Pons (tissue), 1 donor: ENCODE measurements at regions not wholly inside any gene's neighbourhood (a gene's known extent, or its start where the extent isn't known, plus 50 kb on each side); places are given as distances from the start of the nearest gene placed in this dataset.
A peak's percentile ranks its signal among the peaks of the same experiment; 100 is the strongest.

Experiments
- DNase-seq: peaks from one replicate; pipeline ENCODE4 v3.0.0-alpha.2; 2016; ENCODE audit warnings: low spot score

- DNase-seq = no peak
Measured at GRCh38 chr2:2569306-2569705, 238.2 kb upstream of the MYT1L start.

GRCh38 chr2:2568411-2568810 is 237.3 kb upstream of the MYT1L start:
- DNase-seq = no peak

- no peak for DNase-seq
Measured at GRCh38 chr2:2567776-2568175, 236.7 kb upstream of the MYT1L start.

DNA sequence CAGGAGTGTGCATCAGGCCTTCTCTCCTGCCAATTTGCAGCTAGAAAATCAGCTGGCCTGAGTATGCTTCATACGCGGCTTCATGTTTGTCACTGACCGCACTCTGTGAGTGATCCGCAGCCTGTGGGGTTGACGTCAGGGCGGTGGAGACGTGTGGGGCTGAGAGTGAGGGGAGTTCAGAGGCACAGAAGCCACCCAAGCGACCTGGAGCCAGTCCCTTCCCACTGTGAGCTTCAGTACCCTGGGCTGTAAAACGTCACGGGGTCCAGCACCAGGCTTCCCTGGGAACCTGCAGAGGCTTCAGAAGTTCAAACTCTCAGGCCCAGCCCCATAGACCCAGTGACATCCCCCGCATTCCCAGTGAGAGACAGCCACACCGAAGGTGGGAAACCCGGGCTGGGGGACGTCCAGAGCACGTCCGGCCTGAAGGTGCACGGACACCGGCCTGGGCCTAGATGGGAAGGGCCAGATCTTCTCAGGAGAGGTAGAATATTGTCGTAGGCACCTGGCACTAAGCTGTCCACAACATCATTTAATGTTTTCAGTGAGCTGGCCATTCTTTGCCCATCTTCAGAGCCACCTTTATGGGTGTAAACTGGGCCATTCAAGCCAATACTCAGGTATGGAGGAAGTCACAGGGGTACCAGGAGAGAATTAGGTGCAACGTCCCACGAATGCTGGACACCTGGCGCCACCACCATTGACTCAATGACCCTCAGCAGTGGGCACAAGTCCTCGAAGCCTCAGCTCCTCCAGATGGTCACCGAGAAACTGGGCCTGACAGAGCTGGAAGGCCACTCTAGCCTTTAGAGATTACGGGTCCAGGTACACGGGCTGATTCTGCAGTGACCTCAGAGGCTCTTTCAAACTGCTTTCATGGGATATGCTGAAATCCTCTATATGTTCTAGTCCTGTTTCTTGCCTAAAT is 235.6 kb upstream of the MYT1L start:
- DNase-seq = no peak

GRCh38 chr2:2565671-2566070 is 234.6 kb upstream of the MYT1L start:
- DNase-seq = no peak

- DNase-seq = no peak
Measured at GRCh38 chr2:2564300-2565078, 233.4 kb upstream of the MYT1L start.

- DNase-seq = no peak
Measured at GRCh38 chr2:2563309-2563860, 232.3 kb upstream of the MYT1L start.

DNA sequence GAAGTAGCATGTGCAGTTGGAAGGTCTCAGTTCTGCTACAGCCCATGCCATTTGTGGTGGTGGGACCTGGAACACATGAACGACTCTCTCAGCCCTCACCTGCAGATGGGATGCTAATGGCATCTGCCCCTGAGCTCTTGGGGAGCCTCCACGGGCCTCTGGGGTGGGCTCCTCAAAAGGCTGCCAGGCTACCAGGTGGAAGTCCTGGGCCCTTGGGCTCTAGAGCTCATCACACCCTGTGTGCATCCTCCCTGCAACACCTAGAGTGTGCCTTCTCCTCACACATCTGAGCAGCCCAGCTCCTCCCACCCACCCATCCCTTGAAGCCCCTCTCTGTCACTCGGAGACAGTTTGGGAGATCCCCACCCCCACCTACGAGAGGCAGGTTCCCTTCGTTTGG is 231.8 kb upstream of the MYT1L start:
- DNase-seq = no peak

DNA sequence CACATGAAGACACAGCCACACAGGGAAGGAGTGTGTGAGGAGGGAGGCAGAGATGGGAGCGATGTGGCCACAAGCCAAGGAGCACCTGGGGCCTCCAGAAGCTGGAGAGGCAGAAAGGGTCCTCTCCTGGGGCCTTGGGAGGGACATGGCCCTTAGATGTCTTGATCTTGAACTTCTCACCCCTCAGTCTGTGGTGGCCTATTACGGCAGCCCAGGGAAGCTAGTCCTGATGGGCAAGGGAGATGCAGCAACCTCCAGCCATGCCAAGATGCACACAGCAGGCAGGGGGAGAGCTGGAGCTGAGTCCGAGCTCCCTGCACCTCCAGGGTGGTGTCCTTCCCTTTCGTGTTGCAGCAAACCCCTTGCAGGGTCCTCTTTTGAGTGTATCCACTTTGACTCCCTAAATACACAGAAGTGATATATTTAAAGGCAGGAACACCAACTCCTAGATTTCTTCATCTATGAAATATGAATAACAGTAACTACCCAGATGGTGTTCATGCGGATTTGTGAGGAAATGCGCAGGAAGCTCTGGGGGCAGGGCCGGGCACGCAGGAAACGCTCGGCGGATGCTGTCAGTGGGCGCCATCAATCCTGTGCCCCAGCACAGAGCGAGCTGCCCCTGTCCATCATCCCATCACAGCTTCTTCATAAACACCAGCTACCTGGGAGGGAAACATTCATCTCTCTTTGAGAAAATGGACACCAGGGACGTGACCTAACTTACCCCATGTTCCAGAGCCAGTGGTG is 230.4 kb upstream of the MYT1L start:
- no peak for DNase-seq

- no peak for DNase-seq
Measured at GRCh38 chr2:2560374-2561015, 229.4 kb upstream of the MYT1L start.

GRCh38 chr2:2558476-2558875 is 227.4 kb upstream of the MYT1L start:
- DNase-seq = no peak

DNA sequence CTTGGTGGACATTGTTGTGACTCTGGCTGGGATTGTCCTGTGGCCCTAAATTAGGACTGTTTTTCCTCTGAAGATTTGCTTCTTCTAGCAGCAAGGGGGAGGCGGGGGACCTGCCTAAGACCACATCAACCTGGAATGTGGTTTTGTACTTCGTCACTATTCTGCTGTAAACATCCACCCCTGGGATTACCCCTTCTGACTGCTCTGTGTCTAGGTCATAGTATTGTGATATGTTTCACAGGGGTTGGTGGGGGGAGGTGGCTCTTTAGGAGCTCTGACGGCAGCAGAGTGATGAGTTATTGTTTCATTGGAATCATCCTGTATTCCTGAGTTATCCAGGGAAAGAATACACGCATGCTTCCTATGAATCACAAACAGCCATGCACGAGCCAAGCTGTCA is 226.4 kb upstream of the MYT1L start:
- no peak for DNase-seq

- DNase-seq = no peak
Measured at GRCh38 chr2:2550856-2551255, 219.8 kb upstream of the MYT1L start.

DNA sequence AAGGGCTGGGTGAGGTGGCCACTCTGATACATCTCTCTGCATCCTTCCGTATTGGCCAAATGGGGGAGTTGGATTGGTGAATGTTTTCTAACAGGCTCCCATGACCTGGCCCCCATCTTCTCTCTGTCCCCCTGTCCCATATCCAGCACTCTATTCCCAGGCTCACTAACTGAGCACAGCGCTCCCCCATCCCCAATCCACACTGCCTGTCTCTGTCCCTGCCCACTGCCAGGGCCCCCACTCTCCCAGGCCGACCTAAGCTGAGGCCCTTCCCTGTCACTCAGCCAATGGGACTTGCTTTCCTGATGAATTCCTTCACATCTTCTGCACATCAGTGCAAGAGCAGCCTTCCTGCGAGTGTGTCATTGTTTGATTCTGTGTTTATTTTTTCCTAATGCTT is 216.8 kb upstream of the MYT1L start:
- DNase-seq = no peak

- peak; percentile 84 for DNase-seq
Measured at GRCh38 chr2:2547451-2547850, 216.4 kb upstream of the MYT1L start.

GRCh38 chr2:2546046-2546445 is 215.0 kb upstream of the MYT1L start:
- no peak for DNase-seq

- DNase-seq = no peak
Measured at GRCh38 chr2:2542966-2543611, 212.0 kb upstream of the MYT1L start.

GRCh38 chr2:2542316-2542715 is 211.2 kb upstream of the MYT1L start:
- no peak for DNase-seq

GRCh38 chr2:2540406-2540805 is 209.3 kb upstream of the MYT1L start:
- no peak for DNase-seq

DNA sequence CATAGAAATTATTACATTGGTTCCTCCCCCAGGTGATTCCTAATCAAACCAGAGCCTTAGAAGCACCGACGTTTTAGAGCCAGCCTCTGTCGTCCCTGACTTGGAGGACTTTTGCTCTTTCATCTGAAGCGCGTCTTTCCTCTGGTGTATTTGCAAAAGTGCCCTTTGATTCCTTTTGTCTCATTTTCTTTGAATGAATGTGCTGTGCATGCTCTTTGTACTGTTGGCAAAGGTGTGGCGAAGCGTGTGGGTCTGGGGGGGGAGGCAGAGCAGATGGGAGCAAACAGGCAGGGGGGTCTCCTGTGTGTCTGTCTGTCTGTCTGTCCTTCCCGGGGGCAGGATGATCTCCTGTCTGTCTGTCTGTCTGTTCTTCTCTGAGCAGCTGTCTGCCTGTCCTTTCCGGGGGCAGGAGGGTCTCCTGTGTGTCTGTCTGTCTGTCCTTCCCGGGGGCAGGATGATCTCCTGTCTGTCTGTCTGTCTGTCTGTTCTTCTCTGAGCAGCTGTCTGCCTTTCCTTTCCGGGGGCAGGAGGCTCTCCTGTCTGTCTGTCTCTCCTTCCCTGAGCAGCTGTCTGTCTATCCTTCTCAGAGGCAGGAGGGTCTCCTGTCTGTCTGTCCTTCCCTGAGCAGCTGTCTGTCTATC is 205.5 kb upstream of the MYT1L start:
- no peak for DNase-seq

DNA sequence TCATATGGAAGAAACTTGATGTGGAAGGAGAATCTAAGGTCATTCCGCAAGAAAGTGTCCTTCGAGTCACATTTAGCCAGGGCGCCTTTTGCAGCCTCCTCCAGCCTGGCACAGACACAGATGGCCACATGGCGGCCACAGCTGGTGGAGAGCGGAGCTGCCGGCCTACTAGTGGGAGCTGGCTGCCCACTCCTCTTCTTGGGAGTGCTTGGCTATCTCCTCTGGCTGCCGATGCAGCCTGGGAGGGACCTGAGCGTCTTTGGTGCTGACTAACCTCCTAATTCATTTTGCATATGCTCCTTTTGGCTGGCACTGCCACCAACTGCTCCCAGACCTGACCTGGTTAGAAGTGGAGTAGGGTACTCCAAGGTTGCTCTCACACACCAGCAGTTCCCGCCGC is 199.3 kb upstream of the MYT1L start:
- DNase-seq = no peak
